EH (cell line): ENCODE measurements at regions not wholly inside any gene's neighbourhood (a gene's known extent, or its start where the extent isn't known, plus 50 kb on each side); places are given as distances from the start of the nearest gene placed in this dataset.
"Not testable (repeated sequence)": the region's sequence is repeated elsewhere in the genome, so short reads cannot be mapped to it uniquely, and the experiment has no call there.

ENCODE experiments used
- DNase-seq: peaks from one replicate; pipeline ENCODE4 v3.0.0-alpha.2; 2015; ENCODE audit warnings: low read depth

DNA sequence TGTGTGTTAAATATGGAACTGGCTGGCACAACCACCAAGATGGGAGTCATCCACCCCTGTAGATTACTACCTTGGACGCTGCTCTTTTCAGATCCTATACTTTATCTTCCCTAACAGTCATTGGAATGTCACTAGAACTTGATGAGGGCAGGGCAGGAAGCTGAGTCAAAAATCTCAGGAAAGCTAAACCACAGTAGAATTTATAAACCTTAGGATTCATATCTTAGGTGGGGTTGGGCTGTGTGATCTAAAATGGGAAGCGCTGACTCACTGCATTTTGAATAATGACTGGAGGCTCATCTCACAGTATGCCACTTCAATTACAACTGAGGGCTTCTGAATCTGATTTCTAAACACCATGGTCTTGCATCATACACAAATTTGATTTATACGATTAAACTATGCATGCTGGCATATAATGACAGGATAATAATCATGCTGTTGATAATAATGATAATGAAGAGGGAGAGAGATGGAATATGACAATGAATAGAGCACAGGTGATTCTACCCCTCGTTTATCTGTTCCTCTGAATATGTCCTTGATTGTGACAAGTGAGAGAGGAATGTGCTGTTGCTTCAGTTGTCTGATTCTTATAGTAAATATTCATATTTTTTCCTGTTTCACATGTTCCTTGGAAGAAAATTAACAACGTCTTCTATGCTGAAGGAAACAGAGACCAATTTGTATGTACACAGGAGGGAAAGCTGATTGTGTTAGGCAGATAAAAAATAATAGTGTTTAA lies 270.3 kb upstream of the HS3ST1 start:
- peak; percentile 62 for DNase-seq

DNA sequence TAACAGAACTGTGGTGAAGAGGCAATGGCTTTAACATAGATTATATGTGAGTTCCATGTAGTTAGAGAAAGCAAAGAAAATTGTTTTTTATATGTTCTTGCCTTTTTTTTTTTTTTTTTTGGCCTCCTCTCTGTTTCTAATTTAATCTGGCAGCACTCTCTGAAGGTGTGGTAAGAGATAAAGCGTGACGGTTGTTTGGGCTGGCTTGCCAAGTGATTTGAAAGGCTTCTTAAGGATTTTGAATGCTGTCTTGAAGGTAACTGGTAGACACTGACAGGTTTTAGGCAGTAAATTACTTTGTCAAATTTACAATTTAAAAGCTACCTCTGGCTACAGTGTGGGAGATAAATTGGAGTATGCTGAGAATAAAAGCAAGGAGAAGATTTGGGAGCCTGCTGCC lies 269.3 kb upstream of the HS3ST1 start:
- no peak for DNase-seq

DNA sequence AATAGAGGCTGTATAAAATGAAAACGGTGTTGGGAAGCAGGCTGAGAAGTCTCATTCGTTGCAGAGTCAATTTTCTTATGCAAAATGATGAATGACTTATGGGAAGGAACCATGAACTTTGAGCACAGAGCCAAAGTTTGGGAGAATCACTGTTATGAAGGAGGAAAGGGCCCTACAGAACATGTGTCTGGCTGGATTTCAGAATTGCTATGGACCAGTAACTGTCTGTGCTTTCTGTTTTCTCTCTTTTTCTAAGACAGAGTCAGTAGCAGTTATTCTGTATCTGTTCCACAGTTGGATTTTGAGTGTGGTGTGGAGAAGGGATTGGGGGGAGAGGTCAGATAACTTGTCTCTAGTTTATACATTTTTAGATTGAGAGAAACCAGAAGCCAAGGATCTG lies 265.0 kb upstream of the HS3ST1 start:
- no peak for DNase-seq

DNA sequence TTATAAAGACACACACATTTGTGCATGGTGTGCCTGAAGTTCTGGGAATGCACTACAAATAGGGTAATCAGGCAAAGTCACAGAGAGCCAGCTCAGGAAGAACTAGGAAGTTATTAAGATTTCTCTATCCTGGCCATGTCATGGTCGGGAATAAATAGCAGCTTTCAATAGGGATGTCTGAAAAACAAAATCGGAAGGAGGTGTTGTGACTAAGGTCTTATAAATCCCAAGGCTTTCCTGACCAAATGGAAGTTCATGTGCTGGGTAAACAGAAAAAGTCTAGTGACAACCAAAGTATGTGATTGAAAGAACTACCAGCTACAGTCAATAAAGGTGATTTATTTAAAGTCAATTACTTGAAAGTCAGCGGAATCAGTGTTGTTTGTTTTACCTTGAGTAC lies 262.5 kb upstream of the HS3ST1 start:
- no peak for DNase-seq

GRCh38 chr4:11687727-11688126 lies 259.0 kb upstream of the HS3ST1 start:
- DNase-seq = no peak

GRCh38 chr4:11685481-11685880 lies 256.8 kb upstream of the HS3ST1 start:
- DNase-seq = no peak

GRCh38 chr4:11675051-11675800 lies 246.5 kb upstream of the HS3ST1 start:
- DNase-seq = no peak

DNA sequence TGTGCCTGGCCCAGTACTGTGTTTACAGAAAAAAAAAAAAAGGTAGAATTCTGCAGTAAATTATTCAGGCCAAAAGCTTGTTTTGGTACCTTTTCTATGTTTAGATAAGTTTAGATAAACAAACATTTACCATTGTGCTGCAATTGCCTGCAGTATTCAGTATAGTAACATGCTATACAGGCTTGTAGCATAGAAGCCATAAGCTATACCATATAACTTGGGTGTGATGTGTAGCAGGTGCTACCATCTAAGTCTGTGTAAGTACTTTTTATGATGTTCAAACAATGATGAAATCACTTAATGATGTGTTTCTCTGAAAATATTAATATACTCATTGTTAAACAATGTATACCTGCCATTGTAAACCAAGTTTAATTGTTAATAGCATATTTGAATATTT lies 241.6 kb upstream of the HS3ST1 start:
- DNase-seq = no peak

DNA sequence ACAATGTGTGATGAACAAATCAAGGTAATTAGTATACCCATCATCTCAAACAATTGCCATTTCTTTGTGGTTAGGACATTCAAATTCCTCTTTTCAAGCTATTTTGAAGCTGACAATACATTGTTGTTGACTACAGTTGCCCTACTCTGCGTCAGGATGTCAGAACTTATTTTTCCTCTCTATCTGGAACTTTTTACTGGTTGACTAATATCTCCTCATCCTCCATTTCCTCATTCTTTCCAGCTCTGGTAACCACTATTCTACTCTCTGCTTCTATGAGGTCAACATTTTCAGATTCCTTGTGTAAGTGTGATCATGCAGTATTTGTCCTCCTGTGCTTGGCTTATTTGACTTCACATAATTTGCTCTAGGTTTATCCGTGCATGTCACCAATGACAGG lies 240.5 kb upstream of the HS3ST1 start:
- no peak for DNase-seq

DNA sequence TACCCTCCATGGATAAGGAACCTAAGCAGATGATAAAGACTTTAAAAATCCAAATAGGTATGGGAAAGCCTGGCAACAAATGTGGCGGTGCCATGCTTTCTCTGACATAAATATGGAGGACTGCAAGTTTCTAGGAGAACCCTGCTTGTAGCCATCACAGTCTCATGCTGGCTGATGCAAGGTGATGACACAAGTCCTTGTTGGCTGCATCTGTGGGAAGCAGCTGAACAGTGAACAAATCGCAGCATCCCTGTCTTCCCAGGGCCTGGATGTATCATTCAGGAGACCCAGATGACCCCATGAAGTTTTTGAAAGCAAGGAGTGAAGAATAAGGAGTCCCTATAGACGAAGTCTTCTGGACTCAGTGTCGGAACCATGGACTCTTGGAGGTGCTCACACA lies 234.4 kb upstream of the HS3ST1 start:
- DNase-seq = no peak

DNA sequence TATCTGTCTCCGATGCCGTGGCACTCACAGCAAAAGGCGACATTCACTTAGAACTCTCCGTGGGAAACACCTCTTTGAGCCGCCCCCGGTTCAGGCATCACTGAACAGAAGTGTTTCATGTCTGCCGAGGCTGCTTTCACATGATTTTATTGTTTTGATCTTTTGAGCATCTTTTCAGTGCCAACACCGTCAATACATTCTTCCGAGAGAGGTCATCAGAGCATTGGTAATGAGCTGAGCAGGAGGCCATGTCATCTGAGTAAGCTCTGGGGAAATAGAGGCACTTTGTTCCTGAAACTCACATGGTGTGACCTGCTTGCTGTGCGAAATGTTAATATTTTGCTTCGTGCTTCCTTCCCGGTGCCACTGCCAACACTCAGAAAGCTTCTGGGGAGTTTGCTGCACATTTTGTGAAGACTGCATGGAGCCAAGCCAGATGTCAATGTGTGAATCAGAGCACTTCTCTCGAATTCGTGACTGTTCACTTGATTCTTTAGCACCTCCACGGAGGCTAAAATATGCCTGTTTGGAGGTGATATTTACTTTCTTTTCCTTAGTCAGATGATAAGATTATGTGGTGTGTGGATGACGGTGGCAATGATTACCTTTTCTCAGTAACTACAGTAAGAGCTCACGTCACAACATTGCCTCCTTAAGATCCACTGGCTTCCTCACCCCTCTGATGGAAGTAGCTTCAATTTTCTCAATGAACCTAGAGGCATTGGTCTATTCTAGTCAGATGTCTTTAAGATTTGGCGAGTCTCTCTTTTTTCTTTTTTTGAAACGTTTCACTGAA lies 222.3 kb upstream of the HS3ST1 start:
- no peak for DNase-seq

DNA sequence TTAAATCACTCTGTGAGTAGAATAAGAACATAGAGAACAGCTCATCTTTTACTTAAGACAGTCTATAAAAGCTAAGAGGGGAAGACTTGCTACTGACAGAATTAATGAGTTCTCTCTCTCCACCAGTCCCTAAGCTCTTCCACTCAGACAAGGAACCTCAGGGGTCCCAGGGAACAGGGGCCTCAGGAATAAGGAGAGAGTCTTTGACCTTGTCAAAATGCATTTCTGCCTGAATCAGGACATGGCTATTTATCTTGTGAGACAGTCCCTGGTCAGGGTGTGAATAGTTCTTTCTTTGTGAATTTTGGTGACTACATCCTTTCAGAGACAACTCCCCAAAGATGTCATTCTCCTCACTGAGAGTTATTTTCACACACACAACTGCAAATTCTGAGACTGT lies 218.7 kb upstream of the HS3ST1 start:
- no peak for DNase-seq

DNA sequence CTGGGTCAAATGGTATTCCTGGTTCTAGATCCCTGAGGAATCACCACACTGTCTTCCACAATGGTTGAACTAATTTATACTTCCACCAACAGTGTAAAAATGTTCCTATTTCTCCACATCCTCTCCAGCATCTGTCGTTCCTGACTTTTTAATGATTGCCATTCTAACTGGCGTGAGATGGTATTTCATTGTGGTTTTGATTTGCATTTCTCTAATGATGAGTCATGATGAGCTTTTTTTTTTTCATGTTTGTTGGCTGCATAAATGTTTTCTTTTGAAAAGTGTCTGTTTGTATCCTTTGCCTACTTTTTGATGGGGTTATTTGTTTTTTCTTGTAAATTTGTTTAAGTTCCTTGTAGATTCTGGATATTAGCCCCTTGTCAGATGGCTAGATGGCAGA lies 214.4 kb upstream of the HS3ST1 start:
- not testable (repeated sequence) for DNase-seq

GRCh38 chr4:11640584-11640983 lies 211.9 kb upstream of the HS3ST1 start:
- DNase-seq = no peak

GRCh38 chr4:11636551-11636950 lies 207.9 kb upstream of the HS3ST1 start:
- DNase-seq = no peak

DNA sequence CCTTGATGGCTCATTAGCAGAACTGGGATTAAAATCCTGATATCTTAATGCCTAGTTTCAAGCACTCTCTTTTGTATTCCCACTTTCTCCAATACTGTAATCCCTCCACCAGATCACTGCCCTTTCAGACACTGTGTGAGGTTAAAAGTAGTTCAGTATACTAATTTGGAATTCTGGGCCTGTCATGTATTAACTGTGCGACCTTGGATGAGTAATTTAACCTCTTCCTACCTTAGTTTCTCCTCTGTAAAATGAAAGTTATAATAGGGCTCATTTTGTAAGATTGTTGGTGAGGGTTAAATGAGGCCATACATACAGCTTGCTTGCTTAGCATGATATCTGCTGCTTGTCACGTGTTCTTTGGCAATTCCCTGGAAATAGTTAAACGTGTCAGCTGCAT lies 207.3 kb upstream of the HS3ST1 start:
- DNase-seq = no peak

- DNase-seq = no peak
Observed at GRCh38 chr4:11635342-11635741, 206.6 kb upstream of the HS3ST1 start.

- no peak for DNase-seq
Observed at GRCh38 chr4:11634283-11634682, 205.6 kb upstream of the HS3ST1 start.

- DNase-seq = no peak
Observed at GRCh38 chr4:11633430-11633829, 204.7 kb upstream of the HS3ST1 start.

GRCh38 chr4:11632483-11632882 lies 203.8 kb upstream of the HS3ST1 start:
- no peak for DNase-seq

- no peak for DNase-seq
Observed at GRCh38 chr4:11632025-11632424, 203.3 kb upstream of the HS3ST1 start.

- no peak for DNase-seq
Observed at GRCh38 chr4:11631416-11631815, 202.7 kb upstream of the HS3ST1 start.
